CD8-positive, alpha-beta memory T cell (primary cell): ENCODE measurements at regions not wholly inside any gene's neighbourhood (a gene's known extent, or its start where the extent isn't known, plus 50 kb on each side); places are given as distances from the start of the nearest gene placed in this dataset.

ENCODE experiments used
- CTCF ChIA-PET: fragments of 350-600 bp; sonication (Branson Sonifier 250); formaldehyde crosslinking; loops from one replicate; lab custom pipeline; 2021; ENCODE audit warnings: antibody characterized with exemption; lab: Charles Lee
- POLR2A ChIA-PET: fragments of 350-600 bp; sonication (Branson Sonifier 250); formaldehyde crosslinking; loops from one replicate; lab custom pipeline; 2021; ENCODE audit warnings: antibody characterized with exemption; lab: Charles Lee
- DNase-seq, 5 donors: peaks; one replicate each; pipeline versions ENCODE4 v3.0.0 to v3.0.0-alpha.2; 2020 to 2022; ENCODE audit warnings: mixed read lengths in 1 of 5
- H3K27ac ChIP-seq: one replicate; pipeline ENCODE4 v1.7.0; 2013; ENCODE audit warnings: low read depth, mild to moderate bottlenecking, low read length, moderate library complexity
- H3K27me3 ChIP-seq: 2 replicates; pipeline ENCODE4 v1.7.0; 2013; ENCODE audit warnings: low read length, mild to moderate bottlenecking; ENCODE audit not compliant: insufficient read depth, poor library complexity, severe bottlenecking
- H3K36me3 ChIP-seq: 2 replicates; pipeline ENCODE4 v1.7.0; 2013; ENCODE audit warnings: mild to moderate bottlenecking, low read length, moderate library complexity; ENCODE audit not compliant: insufficient read depth
- H3K4me1 ChIP-seq: 2 replicates; pipeline ENCODE4 v1.7.0; 2013; ENCODE audit warnings: mild to moderate bottlenecking, low read length, moderate library complexity; ENCODE audit not compliant: insufficient read depth
- H3K4me3 ChIP-seq: 2 replicates; pipeline ENCODE4 v1.7.0; 2013; ENCODE audit warnings: mild to moderate bottlenecking, low read length
- H3K9me3 ChIP-seq: 2 replicates; pipeline ENCODE4 v1.7.0; 2013; ENCODE audit warnings: mild to moderate bottlenecking, low read length
- H3K27ac Mint-ChIP-seq, 8 donors: one replicate each; pipeline ENCODE4 v1.8.0; 2020 to 2021; ENCODE audit warnings: mixed read lengths in 8 of 8, mild to moderate bottlenecking in 6 of 8, inconsistent platforms in 3 of 8, moderate library complexity in 3 of 8
- H3K27me3 Mint-ChIP-seq, 2 donors: one replicate each; pipeline ENCODE4 v1.8.0; 2020 to 2021; ENCODE audit warnings: mixed read lengths in 2 of 2, mild to moderate bottlenecking in 1 of 2, moderate library complexity in 1 of 2
- H3K36me3 Mint-ChIP-seq, 3 donors: one replicate each; pipeline ENCODE4 v1.8.0; 2020 to 2021; ENCODE audit warnings: mixed read lengths in 3 of 3, inconsistent platforms in 1 of 3, mild to moderate bottlenecking in 1 of 3
- H3K4me1 Mint-ChIP-seq, 3 donors: one replicate each; pipeline ENCODE4 v1.8.0; 2020 to 2021; ENCODE audit warnings: mixed read lengths in 3 of 3, inconsistent platforms in 1 of 3, mild to moderate bottlenecking in 1 of 3
- H3K4me3 Mint-ChIP-seq, 7 donors: one replicate each; pipeline ENCODE4 v1.8.0; 2020 to 2021; ENCODE audit warnings: mixed read lengths in 7 of 7, mild to moderate bottlenecking in 6 of 7, moderate library complexity in 4 of 7, inconsistent platforms in 2 of 7
- H3K9me3 Mint-ChIP-seq, 5 donors: one replicate each; pipeline ENCODE4 v1.8.0; 2020 to 2022; ENCODE audit warnings: mixed read lengths in 5 of 5, mild to moderate bottlenecking in 3 of 5, moderate library complexity in 2 of 5, inconsistent platforms in 1 of 5

- Mint-ChIP-seq H3K4me3 (no peak overlapping the region), H3K27me3 (no peaks in the 10 kb centered on the region), H3K27ac (no peak overlapping the region), H3K4me1 (no peaks in the 10 kb centered on the region), H3K9me3 (peaks cover 9 to 44% (median 19%) of the 10 kb centered on the region in 5 donors), H3K36me3 (peaks cover 0 to 1% (median 0%) of the 10 kb centered on the region in 3 donors)
- H3K36me3 ChIP-seq: no peaks in the 10 kb centered on the region
- no peak overlapping the region for H3K4me3 ChIP-seq
- H3K27me3 ChIP-seq: no peaks in the 10 kb centered on the region
- DNase-seq: no peak
- ChIA-PET POLR2A (no interaction called here), CTCF (no interaction called here)
- no peak overlapping the region for H3K27ac ChIP-seq
- no peaks in the 10 kb centered on the region for H3K4me1 ChIP-seq
- H3K9me3 ChIP-seq: no peaks in the 10 kb centered on the region
Measured at GRCh38 chr14:82549306-82549990, 1015.8 kb upstream of the SEL1L start.

DNA sequence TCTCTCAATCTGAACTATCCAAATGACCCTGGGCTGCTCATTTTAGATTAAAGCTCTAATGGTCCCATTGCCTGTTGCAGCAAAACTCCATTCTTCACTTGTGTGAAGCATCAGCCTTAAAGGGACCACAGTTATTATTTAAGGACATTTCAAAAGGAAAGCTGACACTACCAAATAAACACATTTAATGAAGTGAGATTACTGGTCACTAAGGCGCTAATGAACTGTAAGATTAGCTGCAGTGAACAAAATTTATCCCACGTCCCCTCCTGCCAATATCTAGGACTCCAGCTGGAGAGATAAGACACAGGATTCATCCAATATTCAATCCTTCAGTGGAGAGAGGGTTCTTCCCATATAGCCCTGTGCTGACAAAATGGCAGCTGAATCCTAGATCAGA lies 1029.2 kb upstream of the SEL1L start:
- Mint-ChIP-seq H3K27ac (no peak overlapping the region), H3K4me3 (no peak overlapping the region), H3K9me3 (peaks cover 6 to 50% (median 13%) of the 10 kb centered on the region in 5 donors), H3K36me3 (no peaks in the 10 kb centered on the region), H3K4me1 (no peaks in the 10 kb centered on the region), H3K27me3 (peaks cover 0 to 3% of the 10 kb centered on the region in 2 donors)
- POLR2A ChIA-PET: no interaction called here
- Histone ChIP-seq H3K4me1 (no peaks in the 10 kb centered on the region), H3K27me3 (no peaks in the 10 kb centered on the region), H3K9me3 (no peaks in the 10 kb centered on the region), H3K27ac (no peak overlapping the region), H3K4me3 (no peak overlapping the region), H3K36me3 (no peaks in the 10 kb centered on the region)
- CTCF ChIA-PET: no interaction called here
- DNase-seq: no peak

DNA sequence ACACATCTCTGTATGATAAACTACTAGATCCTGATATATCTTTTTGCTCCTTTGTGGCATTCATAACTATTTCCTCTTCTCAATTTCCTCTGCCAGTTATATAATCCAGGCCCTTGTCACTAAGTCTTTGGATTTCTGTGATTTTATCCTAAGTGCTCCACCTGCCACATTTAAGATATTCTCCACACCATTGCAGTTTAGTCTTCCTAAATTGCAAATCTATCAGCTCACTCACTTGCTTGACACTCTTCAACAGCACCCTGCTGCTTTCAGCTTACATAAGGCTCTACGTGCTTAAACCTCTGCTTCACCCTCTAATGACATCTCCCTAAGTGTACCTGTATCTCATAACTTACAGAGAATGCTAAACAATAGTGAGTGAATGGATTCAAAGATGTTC lies 1032.2 kb upstream of the SEL1L start:
- no peak overlapping the region for H3K27ac ChIP-seq
- Mint-ChIP-seq H3K9me3 (peaks cover 10 to 46% (median 13%) of the 10 kb centered on the region in 5 donors), H3K27me3 (peaks cover 0 to 3% of the 10 kb centered on the region in 2 donors), H3K4me1 (no peaks in the 10 kb centered on the region), H3K4me3 (no peak overlapping the region), H3K27ac (no peak overlapping the region), H3K36me3 (no peaks in the 10 kb centered on the region)
- ChIA-PET POLR2A (no interaction called here), CTCF (no interaction called here)
- no peaks in the 10 kb centered on the region for H3K36me3 ChIP-seq
- H3K4me3 ChIP-seq: no peak overlapping the region
- H3K4me1 ChIP-seq: no peaks in the 10 kb centered on the region
- no peaks in the 10 kb centered on the region for H3K27me3 ChIP-seq
- no peaks in the 10 kb centered on the region for H3K9me3 ChIP-seq
- no peak for DNase-seq

- no peak overlapping the region for H3K27ac Mint-ChIP-seq
- Histone ChIP-seq H3K9me3 (no peaks in the 10 kb centered on the region), H3K27me3 (no peaks in the 10 kb centered on the region), H3K4me1 (no peaks in the 10 kb centered on the region), H3K36me3 (no peaks in the 10 kb centered on the region), H3K4me3 (no peak overlapping the region), H3K27ac (no peak overlapping the region)
- H3K27me3 Mint-ChIP-seq: no peaks in the 10 kb centered on the region
- peaks cover 6 to 42% (median 8%) of the 10 kb centered on the region in 5 donors for H3K9me3 Mint-ChIP-seq
- DNase-seq: no peak
- no peaks in the 10 kb centered on the region for H3K4me1 Mint-ChIP-seq
- peaks cover 0 to 1% (median 0%) of the 10 kb centered on the region in 3 donors for H3K36me3 Mint-ChIP-seq
- no peak overlapping the region for H3K4me3 Mint-ChIP-seq
- ChIA-PET POLR2A (no interaction called here), CTCF (no interaction called here)
Measured at GRCh38 chr14:82587226-82587625, 1053.6 kb upstream of the SEL1L start.

DNA sequence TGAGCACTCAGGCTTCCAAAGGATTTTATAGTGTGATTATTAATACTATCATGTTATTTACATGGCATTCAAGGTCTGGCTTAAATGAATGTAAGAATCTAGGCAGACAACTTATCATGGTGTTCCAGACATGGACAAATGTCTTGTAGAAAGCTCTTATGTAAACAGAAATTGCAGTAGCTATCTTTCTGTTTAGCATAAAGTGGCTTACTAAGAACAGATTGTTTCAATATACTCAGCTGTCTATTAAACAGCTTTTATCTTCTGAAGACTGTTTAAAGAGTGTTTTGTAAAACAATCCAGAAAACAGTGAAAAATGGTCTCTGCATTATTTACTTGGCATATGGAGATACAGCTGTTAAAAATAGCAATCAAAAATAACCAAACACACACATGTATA lies 1061.8 kb upstream of the SEL1L start:
- no peak overlapping the region for H3K4me3 Mint-ChIP-seq
- peaks cover 6 to 35% (median 15%) of the 10 kb centered on the region in 5 donors for H3K9me3 Mint-ChIP-seq
- POLR2A ChIA-PET: no interaction called here

GRCh38 chr14:82602794-82603193 lies 1069.1 kb upstream of the SEL1L start:
- Histone ChIP-seq H3K4me3 (no peak overlapping the region), H3K27me3 (no peaks in the 10 kb centered on the region), H3K27ac (no peak overlapping the region), H3K36me3 (no peaks in the 10 kb centered on the region), H3K4me1 (no peaks in the 10 kb centered on the region), H3K9me3 (no peaks in the 10 kb centered on the region)
- POLR2A ChIA-PET: no interaction called here
- H3K27ac Mint-ChIP-seq: no peak overlapping the region
- H3K36me3 Mint-ChIP-seq: no peaks in the 10 kb centered on the region
- H3K4me3 Mint-ChIP-seq: no peak overlapping the region
- H3K4me1 Mint-ChIP-seq: no peaks in the 10 kb centered on the region
- H3K9me3 Mint-ChIP-seq: peaks cover 2 to 27% (median 5%) of the 10 kb centered on the region in 5 donors
- no peaks in the 10 kb centered on the region for H3K27me3 Mint-ChIP-seq
- DNase-seq: no peak
- CTCF ChIA-PET: no interaction called here

More for the DNA sequence above, 1061.8 kb upstream of the SEL1L start:
- no peak for DNase-seq
- Histone ChIP-seq H3K27ac (no peak overlapping the region), H3K36me3 (no peaks in the 10 kb centered on the region), H3K27me3 (no peaks in the 10 kb centered on the region), H3K4me1 (no peaks in the 10 kb centered on the region), H3K4me3 (no peak overlapping the region), H3K9me3 (no peaks in the 10 kb centered on the region)
- Mint-ChIP-seq H3K36me3 (peaks cover 0 to 1% (median 0%) of the 10 kb centered on the region in 3 donors), H3K27me3 (no peaks in the 10 kb centered on the region), H3K27ac (no peak overlapping the region), H3K4me1 (no peaks in the 10 kb centered on the region)
- CTCF ChIA-PET: no interaction called here

- no peak overlapping the region for H3K27ac ChIP-seq
- no peaks in the 10 kb centered on the region for H3K36me3 ChIP-seq
- no peaks in the 10 kb centered on the region for H3K27me3 ChIP-seq
- no peak overlapping the region for H3K4me3 Mint-ChIP-seq
- no peak for DNase-seq
- CTCF ChIA-PET: no interaction called here
- no peaks in the 10 kb centered on the region for H3K4me1 ChIP-seq
- no peaks in the 10 kb centered on the region for H3K9me3 ChIP-seq
- POLR2A ChIA-PET: no interaction called here
- H3K27ac Mint-ChIP-seq: no peak overlapping the region
- H3K9me3 Mint-ChIP-seq: peaks cover 0 to 12% (median 3%) of the 10 kb centered on the region in 5 donors
- H3K4me1 Mint-ChIP-seq: no peaks in the 10 kb centered on the region
- H3K27me3 Mint-ChIP-seq: no peaks in the 10 kb centered on the region
- no peaks in the 10 kb centered on the region for H3K36me3 Mint-ChIP-seq
- no peak overlapping the region for H3K4me3 ChIP-seq
Measured at GRCh38 chr14:82604819-82605218, 1071.2 kb upstream of the SEL1L start.

DNA sequence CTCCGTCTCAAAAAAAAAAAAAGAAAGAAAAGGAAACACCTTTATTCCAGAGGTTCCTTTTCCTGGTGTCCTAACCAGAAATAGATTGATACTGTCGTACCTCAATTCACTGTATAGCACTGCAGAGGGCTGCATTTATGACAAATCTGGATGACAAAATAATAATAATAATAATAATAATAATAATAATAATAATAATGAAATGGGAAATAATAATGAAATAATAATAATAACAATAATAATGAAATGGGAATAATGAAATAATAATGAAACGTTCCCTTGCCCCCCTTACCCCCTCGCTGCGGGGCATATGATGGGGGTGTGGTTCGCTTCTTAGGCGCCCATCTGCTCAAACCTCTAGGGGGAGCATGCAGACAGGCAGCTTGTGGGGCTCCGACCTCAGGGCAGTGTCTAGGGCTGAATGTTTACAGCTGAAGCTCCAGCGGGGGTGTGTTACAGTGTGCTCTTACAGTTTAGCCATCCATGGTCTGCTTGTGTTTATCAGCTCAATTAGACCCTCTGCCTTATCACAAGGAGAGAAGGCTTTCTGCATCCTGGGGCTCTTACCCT lies 1088.3 kb upstream of the SEL1L start:
- Histone ChIP-seq H3K4me1 (no peaks in the 10 kb centered on the region), H3K9me3 (no peaks in the 10 kb centered on the region), H3K27ac (no peak overlapping the region), H3K36me3 (no peaks in the 10 kb centered on the region), H3K27me3 (no peaks in the 10 kb centered on the region), H3K4me3 (no peak overlapping the region)
- ChIA-PET CTCF (no interaction called here), POLR2A (no interaction called here)
- H3K36me3 Mint-ChIP-seq: no peaks in the 10 kb centered on the region
- no peak for DNase-seq
- H3K4me1 Mint-ChIP-seq: no peaks in the 10 kb centered on the region
- peaks cover 5 to 26% (median 10%) of the 10 kb centered on the region in 5 donors for H3K9me3 Mint-ChIP-seq
- H3K27ac Mint-ChIP-seq: no peak overlapping the region
- no peaks in the 10 kb centered on the region for H3K27me3 Mint-ChIP-seq
- no peak overlapping the region for H3K4me3 Mint-ChIP-seq
